Jurkat, Clone E6-1 (cell line): ENCODE measurements at regions not wholly inside any gene's neighbourhood (a gene's known extent, or its start where the extent isn't known, plus 50 kb on each side); places are given as distances from the start of the nearest gene placed in this dataset.
A peak's percentile ranks its signal among the peaks of the same experiment; 100 is the strongest.
"Not testable (repeated sequence)": the region's sequence is repeated elsewhere in the genome, so short reads cannot be mapped to it uniquely, and the experiment has no call there.

Source experiments
- DNase-seq: peaks from one replicate; pipeline ENCODE4 v3.0.0-alpha.2; 2011; ENCODE audit warnings: low read depth, low spot score
- H3K4me3 ChIP-seq: 2 replicates; pipeline ENCODE4 v1.5.1; 2011; ENCODE audit warnings: mild to moderate bottlenecking, low read length, control low read depth, moderate library complexity

DNA sequence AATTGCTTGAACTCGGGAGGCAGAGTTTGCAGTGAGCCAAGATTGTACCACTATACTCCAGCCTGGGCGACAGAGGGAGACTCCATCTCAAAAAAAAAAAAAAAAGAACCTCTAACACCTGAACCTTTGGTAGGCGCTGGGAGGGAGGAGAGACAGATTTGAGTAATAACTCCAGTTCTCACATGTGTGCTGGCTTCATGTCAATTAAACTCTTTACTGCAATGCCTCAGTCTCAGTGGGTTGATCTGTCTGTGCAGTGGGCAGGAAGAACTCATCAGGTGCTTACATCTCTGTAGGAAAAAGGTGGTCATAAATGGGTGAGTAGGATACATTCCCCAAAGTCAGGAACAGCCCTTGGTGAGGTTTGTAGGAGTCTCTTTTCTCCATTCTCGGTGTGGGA is 85.1 kb upstream of the ABCC4 start:
- DNase-seq: no peak
- H3K4me3 ChIP-seq: no peak overlapping the region

DNA sequence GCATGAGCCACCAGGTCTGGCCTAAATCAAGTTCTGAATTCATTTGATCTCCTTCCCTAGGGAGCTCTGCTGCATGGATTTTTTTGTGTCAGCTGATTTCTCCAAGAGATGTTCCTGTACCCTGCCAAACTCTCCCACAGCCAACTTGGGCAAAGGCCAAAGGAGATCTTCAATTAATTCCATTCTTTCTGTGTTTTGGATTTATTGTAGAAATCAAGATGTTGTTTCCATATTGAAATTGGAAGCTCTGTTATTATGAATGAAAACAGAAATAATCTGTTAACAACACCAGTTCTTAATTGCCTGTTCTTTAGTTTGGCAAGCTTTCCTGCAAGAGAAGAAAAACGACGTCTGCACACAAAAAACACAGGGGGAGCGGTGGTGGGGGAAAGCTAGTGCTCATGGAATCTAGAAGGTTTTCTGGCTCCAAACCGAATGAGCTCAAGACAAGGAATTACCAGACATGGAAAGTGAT is 86.5 kb upstream of the ABCC4 start:
- H3K4me3 ChIP-seq: no peak overlapping the region
- no peak for DNase-seq

DNA sequence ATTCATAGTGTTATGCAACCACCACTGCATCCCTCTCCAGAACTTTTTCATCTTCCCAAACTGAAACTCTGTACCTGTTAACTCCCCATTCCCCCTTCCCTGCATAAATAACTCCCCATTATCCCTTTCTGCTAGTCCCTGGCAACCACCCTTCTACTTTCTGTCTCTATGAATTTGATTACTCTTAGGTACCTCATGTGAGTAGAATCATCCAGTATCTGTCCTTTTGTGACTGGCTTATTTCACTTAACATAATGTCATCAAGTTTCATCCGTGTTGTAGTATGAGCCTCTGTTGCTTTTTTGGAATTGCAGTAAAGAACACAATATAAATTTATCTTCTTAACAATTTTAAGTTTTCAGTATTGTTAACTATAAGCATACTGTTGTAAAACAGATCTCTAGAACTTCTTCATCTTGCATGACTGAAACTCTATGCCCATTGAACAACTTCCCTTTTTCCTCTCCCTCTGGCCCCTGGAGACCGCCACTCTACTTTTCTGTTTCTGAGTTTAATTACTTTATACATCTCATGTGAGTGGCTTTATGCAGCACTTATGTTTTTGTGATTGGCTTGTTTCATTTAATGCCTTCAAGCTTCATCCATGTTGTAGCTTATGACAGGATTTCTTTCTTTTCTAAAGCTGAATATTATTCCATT is 87.3 kb upstream of the ABCC4 start:
- no peak for DNase-seq
- H3K4me3 ChIP-seq: no peak overlapping the region

DNA sequence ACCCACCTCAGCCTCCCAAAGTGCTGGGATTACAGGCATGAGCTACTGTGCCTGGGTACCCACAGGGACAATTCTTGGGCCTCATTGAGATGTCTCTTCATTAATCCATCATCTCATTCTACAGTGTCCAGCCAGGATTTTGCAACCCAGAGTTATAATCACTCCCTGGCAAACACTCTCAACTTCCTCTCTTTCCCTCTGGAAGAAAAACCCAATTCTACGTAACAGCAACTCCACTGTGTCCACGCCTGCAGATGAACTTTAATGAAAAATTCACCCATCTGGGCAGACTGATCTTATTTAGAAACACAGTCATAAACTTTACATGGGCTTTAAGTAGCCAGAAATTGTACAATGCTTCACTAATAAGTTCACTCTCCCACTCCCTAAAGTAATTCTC is 90.1 kb upstream of the ABCC4 start:
- H3K4me3 ChIP-seq: no peak overlapping the region
- no peak for DNase-seq

DNA sequence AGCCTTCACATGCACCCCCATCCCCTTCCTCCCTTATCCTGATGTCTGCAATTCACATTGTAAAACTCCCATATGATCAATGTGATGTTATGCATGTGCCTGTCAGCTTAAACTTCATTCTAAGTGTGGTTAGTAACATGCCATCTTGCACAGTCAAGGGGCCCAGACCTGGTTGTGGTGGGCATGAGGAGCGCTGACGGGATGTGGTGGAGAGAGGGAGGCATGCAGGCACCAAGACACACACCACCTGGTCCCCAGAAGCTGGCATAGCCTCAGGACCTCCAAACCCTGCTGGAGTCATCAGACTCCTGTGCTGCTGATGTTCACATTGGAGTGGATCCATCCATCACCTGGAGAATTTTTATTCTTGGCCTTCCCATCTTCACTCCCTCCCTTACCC is 90.5 kb upstream of the ABCC4 start:
- no peak overlapping the region for H3K4me3 ChIP-seq
- DNase-seq: peak; percentile 88

DNA sequence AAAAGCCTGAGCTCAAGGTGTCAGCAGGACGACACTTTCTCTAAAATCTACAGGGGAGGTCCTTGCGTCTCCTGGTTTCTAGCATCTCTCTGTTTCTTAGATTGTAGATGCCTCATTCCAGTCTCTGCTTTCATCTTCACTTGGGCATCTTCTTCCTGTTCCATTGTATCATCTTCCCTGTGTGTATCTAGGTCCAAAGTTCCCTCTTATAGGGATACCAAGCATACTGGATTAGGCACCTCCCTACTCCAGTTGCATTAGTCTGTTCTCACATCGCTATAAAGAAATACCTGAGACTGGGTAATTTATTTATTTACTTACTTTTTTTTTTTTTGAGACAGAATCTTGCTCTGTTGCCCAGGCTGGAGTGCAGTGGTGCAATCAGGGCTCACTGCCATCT is 91.3 kb upstream of the ABCC4 start:
- no peak overlapping the region for H3K4me3 ChIP-seq

DNA sequence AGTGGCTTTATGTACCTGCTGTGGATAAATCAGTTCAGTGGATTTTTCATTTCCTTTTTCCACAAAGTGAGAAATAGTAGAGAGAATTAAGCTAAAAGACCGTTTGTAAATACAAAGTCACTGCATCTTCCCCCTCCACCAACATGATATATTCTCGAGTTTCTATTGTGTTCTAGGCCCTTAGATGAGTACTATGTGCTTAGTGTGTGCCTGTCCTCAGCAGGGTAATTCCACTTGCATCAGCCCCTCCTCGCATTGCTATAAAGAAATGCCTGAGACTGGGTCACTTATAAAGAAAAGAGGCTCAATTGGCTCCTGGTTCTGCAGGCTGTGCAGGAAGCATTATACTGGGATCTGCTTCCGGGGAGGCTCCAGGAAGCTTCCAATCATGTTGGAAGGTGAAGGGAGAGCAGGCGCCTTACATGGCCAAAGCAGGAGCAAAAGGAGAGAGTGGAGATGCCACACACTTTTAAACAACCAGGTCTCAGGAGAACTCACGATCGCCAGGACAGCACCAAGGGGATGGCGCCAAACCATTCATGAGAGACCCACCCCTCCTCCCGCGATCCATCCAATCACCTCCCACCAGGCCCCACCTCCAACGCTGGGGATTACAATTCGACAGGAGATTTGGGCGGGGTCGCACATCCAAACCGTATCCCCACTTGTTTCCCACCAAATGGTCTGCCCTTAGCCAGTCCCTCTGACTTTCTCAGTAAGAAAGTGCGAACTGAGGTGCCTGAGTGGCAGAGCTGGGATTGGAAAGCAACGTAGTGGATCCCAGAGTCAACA is 102.3 kb upstream of the ABCC4 start:
- no peak for DNase-seq
- no peak overlapping the region for H3K4me3 ChIP-seq

More for the DNA sequence above, 91.3 kb upstream of the ABCC4 start:
- no peak for DNase-seq

DNA sequence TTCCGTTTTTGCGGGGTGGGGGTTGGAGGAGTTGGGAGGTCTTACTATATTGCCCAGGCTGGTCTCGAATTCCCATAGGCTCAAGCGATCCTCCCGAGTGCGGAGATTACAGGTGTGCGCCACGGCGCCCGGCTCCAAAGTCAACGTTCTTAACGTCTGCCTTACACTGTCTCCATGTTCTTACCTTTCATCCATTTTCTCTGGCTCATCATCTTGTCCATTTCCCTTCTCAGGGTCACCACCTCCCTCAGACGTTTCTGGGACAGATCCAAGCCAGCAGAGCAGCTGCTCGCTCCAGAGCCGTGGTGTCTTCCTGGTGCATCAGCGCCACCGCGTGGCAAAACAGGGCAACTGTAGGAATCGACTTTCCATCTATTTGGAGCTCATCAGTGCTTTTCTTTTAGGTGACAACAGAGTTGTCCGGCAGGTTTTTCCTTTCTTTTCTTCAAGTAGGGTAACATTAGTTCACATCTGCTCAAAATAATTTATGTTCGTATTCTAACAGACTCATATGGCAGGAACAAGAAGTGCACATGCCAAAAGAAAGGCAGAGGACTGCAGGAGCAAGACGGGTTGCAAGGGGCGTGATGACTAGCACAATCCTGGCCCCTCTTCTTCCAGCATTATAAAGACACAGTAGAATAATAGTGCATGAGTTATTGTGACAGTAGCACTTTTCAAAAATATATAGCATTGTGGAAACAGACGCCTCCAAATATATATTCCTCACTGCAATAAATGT is 103.1 kb upstream of the ABCC4 start:
- DNase-seq: peak; percentile 52
- no peak overlapping the region for H3K4me3 ChIP-seq

DNA sequence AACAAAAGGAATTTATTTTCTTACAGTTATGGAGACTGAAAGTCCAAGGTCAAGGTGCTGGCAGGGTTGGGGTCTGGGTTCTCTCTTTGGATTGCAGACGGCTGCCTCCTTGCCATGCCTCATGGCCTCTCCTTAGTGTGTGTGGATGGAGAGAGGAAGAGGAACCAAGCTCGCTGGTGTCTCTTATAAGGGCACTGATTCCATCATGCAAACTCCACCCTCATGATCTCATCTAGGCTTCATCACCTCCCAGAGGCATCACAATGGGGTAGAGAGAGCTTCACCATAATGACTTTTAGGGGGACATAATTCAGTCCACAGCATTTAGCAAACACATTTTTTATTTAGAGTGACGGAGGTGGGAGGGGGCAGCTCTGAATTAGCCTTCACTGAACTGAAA is 104.9 kb upstream of the ABCC4 start:
- DNase-seq: no peak
- no peak overlapping the region for H3K4me3 ChIP-seq

DNA sequence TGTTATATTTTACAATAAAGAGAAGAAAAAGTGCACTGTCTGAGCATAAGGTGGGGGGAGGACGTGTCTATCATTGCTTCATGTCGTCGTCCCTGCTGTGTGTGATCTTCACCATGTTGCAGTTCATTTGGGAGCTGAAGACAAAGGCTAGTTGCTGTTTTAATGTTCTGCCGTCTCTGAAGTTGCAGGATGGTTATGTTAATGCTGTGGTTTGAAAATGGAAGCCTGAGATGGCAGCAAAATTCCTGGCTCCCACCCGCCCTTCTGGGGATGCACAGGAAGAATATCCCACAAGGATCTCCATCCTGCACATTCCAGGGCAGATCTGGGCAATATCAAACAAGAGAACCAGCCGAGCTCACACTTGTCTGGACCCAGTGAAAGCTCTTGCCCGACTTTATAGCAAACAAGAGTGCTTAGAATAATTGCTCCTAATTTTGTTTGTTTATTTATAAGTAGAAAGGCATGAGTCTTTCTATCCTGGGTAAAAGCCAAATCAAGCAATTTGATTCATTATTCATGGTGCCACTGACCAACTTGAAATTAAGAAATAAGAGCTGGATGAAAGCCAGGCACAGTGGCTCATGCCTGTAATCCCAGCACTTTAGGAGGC is 110.3 kb upstream of the ABCC4 start:
- no peak overlapping the region for H3K4me3 ChIP-seq
- no peak for DNase-seq

DNA sequence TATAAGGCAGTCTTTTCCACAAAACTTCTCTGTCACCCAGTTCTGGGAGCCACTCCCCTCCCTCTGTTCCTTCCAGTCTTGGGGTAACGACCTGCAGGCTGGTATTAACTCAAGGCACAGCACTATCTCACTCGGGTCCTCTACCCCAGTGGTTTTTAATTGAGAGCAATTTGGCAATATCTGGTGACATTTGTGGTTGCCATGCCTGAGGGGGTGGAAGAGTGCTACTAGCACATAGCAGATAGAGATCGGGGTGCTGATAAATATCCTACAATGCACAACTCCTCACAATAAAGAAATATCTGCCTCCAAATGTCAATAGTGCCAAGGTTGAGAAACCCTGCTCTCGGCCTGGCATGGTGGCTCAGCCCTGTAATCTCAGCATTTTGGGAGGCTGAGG is 117.7 kb upstream of the ABCC4 start:
- H3K4me3 ChIP-seq: no peak overlapping the region
- DNase-seq: peak; percentile 20

DNA sequence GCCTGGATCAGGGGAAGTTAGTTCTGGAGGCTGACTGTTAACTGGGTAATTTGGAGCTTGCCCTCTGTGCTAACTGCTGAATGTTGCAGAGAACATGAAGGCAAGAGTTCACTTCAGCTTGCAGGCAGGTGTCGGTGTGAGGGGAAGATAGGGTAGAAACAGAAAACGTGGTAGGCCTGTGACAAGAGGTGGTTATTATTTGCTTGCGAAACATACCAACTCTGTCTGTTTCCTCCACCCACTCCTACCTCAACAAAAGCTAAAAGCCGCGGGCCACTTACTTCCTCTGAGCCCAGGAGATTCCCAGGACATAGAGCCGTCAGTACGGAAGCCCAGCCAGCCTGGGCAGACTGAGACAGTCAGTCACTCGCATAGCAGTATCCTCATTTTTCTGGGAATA is 119.2 kb upstream of the ABCC4 start:
- peak; percentile 34 for DNase-seq
- no peak overlapping the region for H3K4me3 ChIP-seq

DNA sequence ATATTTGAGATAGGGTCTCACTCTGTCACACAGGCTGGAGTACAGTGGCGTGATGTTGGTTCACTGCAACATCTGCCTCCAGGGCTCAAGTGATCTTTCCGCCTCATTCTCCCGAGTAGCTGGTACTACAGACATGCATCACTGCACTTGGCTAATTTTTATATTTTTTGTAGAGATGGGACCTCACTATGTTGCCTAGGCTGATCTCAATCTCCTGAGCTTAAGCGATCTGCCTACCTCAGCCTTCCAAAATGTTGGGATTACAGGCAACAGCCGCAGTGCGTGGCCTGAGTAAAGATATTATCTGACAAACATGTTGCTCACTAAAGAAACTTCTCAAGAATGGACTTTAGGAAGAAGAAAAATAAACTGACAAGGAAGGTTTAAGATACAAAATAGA is 125.4 kb upstream of the ABCC4 start:
- no peak overlapping the region for H3K4me3 ChIP-seq
- no peak for DNase-seq

DNA sequence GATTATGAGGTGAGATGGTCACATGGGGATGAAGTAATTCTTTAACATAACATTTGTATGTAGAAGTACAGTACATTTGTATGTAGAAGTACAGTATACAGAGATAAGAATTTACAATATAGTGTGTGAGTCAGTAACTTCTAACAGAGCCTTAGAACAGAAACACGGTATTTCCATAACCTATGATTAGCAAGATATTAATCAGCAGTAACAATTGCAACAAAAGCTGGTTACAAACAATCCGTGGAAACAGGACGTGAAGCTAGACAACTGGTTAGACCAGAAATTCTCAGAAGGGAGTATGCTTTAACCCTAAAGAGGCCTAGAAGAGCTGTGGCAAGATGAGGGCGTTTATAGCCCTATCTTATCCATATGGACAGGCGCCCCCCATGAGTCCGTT is 122.0 kb upstream of the CLDN10 start:
- H3K4me3 ChIP-seq, DNase-seq: not testable (repeated sequence)

DNA sequence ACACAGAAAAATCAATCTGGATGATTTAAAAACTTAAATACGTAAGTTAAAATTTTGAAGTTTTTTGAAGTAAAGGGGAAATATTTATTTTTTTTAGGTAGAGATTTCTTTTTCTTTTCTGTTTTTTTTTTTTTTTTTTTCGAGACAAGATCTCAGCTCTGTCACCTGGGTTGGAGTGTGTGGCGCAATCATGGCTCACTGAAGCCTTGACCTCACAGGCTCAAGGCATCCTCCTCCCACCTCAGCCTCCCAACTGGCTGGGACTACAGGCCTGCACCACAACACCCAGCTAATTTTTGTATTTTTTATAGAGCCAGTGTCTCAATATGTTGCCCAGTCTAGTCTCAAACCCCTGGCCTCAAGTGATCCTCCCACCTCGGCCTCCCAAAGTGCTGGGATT is 120.4 kb upstream of the CLDN10 start:
- no peak overlapping the region for H3K4me3 ChIP-seq
- no peak for DNase-seq

DNA sequence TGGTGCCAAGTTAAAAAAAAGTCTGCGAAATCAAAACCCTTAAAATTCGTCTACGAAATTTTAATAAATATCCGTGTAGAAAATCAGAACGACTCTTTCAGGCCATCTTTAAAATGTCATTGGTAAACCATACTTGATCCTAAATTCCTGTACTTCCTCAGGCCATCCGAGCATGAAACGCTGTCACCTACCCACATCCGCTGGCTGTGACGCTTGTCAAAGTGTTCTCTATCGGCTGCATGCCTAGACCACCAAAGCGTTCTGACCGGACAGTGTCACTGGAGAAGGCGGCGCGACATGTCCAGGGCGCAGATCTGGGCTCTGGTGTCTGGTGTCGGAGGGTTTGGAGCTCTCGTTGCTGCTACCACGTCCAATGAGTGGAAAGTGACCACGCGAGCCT is 119.0 kb upstream of the CLDN10 start:
- no peak for DNase-seq
- H3K4me3 ChIP-seq: no peak overlapping the region

DNA sequence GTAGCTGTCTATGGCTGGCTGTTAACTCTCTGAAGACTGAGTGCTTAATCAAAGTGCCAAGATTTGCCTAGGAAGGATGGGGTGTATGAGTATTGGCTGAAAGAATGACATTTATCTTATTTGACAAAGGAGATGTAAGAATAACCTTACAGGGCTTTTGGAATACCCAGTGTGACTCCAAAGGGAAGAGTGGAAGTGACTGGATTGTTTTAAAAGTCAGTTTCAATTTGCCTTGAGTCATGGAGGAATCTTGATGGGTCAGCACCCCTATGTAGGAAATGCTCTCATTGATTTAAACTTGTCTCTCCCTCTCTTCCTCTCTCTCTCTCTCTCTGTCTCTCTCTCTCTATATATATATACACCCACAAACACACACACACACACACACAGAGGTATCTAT is 118.4 kb upstream of the CLDN10 start:
- DNase-seq: no peak
- no peak overlapping the region for H3K4me3 ChIP-seq

DNA sequence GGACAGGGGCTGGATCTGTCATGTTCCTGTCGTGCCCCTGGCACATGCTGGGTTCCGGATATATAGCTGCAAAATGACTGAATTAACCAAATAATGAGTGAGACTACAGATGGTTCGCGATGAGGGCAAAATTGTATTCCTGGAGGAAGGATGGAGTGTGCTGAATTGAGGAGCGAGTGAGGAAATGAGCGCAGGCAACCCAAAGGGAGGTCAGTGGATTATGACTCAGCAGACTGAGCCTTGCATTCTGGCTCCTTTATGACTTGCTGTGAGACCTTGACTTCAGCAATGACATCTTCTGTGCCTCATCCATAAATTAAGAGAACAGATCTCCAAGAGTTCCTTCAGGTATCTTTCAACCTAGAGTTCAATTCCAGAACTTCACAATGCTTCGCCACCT is 115.0 kb upstream of the CLDN10 start:
- no peak for DNase-seq
- H3K4me3 ChIP-seq: no peak overlapping the region

DNA sequence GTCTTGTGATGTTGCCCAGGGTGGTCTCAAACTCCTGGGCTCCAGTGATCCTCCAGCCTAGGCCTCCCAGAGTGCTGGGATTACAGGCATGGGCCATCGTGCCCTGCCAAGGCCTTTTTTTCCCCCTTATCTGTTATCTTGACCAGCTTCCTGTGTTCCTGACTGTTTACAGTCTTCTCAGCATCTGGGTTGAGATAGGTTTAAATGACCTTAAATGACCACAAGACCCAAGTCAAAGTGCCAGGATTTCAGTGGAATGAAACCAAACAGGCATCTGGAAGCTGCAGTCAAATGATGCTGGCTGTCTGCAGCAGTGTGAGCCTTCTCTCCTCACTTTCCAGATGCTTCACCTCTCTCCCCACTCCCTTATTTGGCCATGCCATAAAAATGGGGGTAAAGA is 114.2 kb upstream of the CLDN10 start:
- H3K4me3 ChIP-seq: no peak overlapping the region
- no peak for DNase-seq
